ENCODE measurements at regions not wholly inside any gene's neighbourhood (a gene's known extent, or its start where the extent isn't known, plus 50 kb on each side); places are given as distances from the start of the nearest gene placed in this dataset.

GRCh38 chr1:200237066-200237465, 172.8 kb downstream of the ZNF281 start:
- H3K9me3 ChIP-seq (ENCODE audit: control insufficient read depth, low read depth, low read length): no peaks in the 10 kb centered on the region
- H3K4me3 ChIP-seq (ENCODE audit: low read length): no peak overlapping the region
- DNase-seq: no peak
- H3K4me1 ChIP-seq (ENCODE audit: control insufficient read depth, insufficient read depth, low read length): no peaks in the 10 kb centered on the region
- no peaks in the 10 kb centered on the region for H3K36me3 ChIP-seq (ENCODE audit: control insufficient read depth, insufficient read depth, low read length)
- H3K27me3 ChIP-seq (ENCODE audit: control insufficient read depth, insufficient read depth, low read length): no peaks in the 10 kb centered on the region
- no peak overlapping the region for H3K27ac ChIP-seq (ENCODE audit: low read length)
- 100% methylated on average over 5 of the region's 5 CpGs for WGBS (ENCODE audit: insufficient coverage, low lambda C conversion rate)

DNA sequence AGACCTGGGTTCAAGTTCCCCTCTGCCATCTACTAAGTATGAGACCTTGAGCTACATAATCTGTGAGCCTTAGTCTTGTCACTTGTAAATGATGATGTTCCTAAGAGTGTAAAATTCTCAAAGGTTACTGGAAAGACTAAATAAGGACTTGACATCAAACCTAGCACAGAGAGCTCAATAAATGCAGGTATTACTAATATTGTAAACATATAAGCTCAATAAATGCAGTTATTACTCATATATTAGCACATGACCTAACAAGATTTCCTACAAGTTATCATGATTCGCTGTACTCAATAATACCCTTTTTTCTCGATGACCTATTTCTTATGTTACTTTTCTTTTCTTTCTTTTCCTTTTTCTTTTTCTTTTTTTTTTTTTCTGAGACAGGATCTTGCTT, 174.9 kb downstream of the ZNF281 start:
- Histone ChIP-seq H3K4me3 (ENCODE audit: low read length) (no peak overlapping the region), H3K9me3 (ENCODE audit: control insufficient read depth, low read depth, low read length) (no peaks in the 10 kb centered on the region), H3K27me3 (ENCODE audit: control insufficient read depth, insufficient read depth, low read length) (no peaks in the 10 kb centered on the region), H3K27ac (ENCODE audit: low read length) (no peak overlapping the region), H3K36me3 (ENCODE audit: control insufficient read depth, insufficient read depth, low read length) (no peaks in the 10 kb centered on the region), H3K4me1 (ENCODE audit: control insufficient read depth, insufficient read depth, low read length) (peaks cover 3% of the 10 kb centered on the region)
- WGBS (ENCODE audit: insufficient coverage, low lambda C conversion rate): 94% methylated on average over 2 of the region's 2 CpGs
- no peak for DNase-seq

DNA sequence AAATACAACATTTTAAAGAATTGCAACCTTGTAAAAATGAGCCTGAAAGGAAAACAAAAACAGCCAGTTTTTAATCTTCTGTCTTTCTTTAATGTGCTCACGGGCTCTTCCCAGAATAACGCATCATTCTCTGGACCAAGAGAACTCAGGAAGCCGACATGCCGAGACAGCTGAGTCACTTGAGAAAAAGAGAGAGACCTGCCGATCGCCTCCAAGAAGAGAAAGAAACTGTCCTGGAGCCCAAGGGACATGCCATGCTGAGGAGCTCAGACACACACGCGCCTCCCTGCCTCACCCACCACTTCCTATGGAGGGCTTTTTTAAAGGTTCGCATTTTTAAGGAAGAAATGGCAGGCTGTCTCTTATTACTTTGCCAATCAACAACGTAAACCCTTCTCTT, 176.4 kb downstream of the ZNF281 start:
- WGBS (ENCODE audit: insufficient coverage, low lambda C conversion rate): 80% methylated on average over 1 of the region's 10 CpGs
- Histone ChIP-seq H3K4me3 (ENCODE audit: low read length) (no peak overlapping the region), H3K4me1 (ENCODE audit: control insufficient read depth, insufficient read depth, low read length) (peaks cover 3% of the 10 kb centered on the region), H3K27ac (ENCODE audit: low read length) (no peak overlapping the region), H3K9me3 (ENCODE audit: control insufficient read depth, low read depth, low read length) (no peaks in the 10 kb centered on the region), H3K27me3 (ENCODE audit: control insufficient read depth, insufficient read depth, low read length) (no peaks in the 10 kb centered on the region), H3K36me3 (ENCODE audit: control insufficient read depth, insufficient read depth, low read length) (no peaks in the 10 kb centered on the region)
- DNase-seq: no peak

DNA sequence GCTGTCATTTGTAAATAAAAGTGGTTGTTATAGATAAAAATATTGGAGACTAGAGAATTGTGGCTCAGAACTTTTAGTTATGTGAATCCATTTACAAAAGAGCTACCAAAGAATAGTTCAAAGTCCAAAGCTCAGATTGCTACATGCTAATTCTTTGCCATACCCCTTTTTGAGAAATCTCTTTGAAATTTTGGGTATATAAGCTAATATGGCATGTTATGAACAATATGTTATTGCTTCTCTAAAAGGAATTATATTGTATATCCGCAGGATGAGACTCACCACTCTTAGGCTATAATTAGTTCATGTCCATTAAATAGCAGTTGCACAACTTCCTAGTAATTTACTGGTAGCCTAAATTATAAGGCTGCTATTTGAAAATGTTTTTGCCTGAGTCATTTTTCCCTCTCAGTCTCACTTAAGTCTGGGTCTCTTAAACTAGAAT, 178.0 kb downstream of the ZNF281 start:
- peaks cover 3% of the 10 kb centered on the region for H3K4me1 ChIP-seq (ENCODE audit: control insufficient read depth, insufficient read depth, low read length)
- H3K27ac ChIP-seq (ENCODE audit: low read length): no peak overlapping the region
- DNase-seq: no peak
- H3K9me3 ChIP-seq (ENCODE audit: control insufficient read depth, low read depth, low read length): no peaks in the 10 kb centered on the region
- H3K36me3 ChIP-seq (ENCODE audit: control insufficient read depth, insufficient read depth, low read length): no peaks in the 10 kb centered on the region
- no peak overlapping the region for H3K4me3 ChIP-seq (ENCODE audit: low read length)
- WGBS (ENCODE audit: insufficient coverage, low lambda C conversion rate): 50% methylated on average over 1 of the region's 1 CpG
- no peaks in the 10 kb centered on the region for H3K27me3 ChIP-seq (ENCODE audit: control insufficient read depth, insufficient read depth, low read length)

DNA sequence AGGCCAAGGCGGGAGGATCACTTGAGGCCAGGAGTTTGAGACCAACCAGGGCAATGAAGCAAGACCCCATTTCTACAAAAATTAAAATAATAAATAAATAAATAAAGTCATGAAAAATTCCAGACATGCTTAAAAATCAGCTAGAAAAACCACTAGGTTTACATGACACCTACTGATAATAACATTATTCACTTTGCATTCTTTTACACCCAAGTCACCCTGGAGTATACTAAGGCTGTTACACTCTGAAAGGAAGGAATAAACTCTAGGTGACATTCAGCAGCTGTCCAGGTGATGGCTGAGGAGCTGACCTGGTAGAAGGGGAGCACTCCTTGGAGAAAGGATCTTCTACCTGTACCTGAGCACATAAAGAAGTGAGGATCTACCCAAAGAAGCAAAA, 179.2 kb downstream of the ZNF281 start:
- H3K36me3 ChIP-seq (ENCODE audit: control insufficient read depth, insufficient read depth, low read length): no peaks in the 10 kb centered on the region
- no peak overlapping the region for H3K4me3 ChIP-seq (ENCODE audit: low read length)
- no CpG with 5 or more reads among the region's 1 CpG for WGBS (ENCODE audit: insufficient coverage, low lambda C conversion rate)
- no peak for DNase-seq
- no peaks in the 10 kb centered on the region for H3K27me3 ChIP-seq (ENCODE audit: control insufficient read depth, insufficient read depth, low read length)
- peaks cover 3% of the 10 kb centered on the region for H3K4me1 ChIP-seq (ENCODE audit: control insufficient read depth, insufficient read depth, low read length)
- H3K27ac ChIP-seq (ENCODE audit: low read length): no peak overlapping the region
- H3K9me3 ChIP-seq (ENCODE audit: control insufficient read depth, low read depth, low read length): no peaks in the 10 kb centered on the region

DNA sequence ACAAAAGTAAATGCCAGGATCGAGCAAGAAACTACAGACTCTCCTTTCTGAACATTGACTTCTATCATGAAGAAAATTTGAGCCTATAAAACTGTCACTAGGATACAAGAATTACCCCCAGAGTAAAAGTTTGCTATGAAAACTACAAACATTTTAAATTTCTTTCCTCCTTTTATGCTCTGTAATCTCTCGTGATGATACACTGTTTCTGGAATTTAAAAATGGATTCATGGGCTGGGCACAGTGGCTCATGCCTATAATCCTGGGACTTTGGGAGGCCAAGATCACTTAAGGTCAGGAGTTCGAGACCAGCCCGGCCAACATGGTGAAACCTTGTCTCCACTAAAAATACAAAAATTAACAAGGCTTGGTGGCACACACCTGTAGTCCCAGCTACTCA, 181.3 kb downstream of the ZNF281 start:
- H3K9me3 ChIP-seq (ENCODE audit: control insufficient read depth, low read depth, low read length): no peaks in the 10 kb centered on the region
- no peak overlapping the region for H3K4me3 ChIP-seq (ENCODE audit: low read length)
- no peaks in the 10 kb centered on the region for H3K27me3 ChIP-seq (ENCODE audit: control insufficient read depth, insufficient read depth, low read length)
- no peak for DNase-seq
- H3K4me1 ChIP-seq (ENCODE audit: control insufficient read depth, insufficient read depth, low read length): peaks cover 3% of the 10 kb centered on the region
- no CpG with 5 or more reads among the region's 4 CpGs for WGBS (ENCODE audit: insufficient coverage, low lambda C conversion rate)
- no peak overlapping the region for H3K27ac ChIP-seq (ENCODE audit: low read length)
- no peaks in the 10 kb centered on the region for H3K36me3 ChIP-seq (ENCODE audit: control insufficient read depth, insufficient read depth, low read length)

DNA sequence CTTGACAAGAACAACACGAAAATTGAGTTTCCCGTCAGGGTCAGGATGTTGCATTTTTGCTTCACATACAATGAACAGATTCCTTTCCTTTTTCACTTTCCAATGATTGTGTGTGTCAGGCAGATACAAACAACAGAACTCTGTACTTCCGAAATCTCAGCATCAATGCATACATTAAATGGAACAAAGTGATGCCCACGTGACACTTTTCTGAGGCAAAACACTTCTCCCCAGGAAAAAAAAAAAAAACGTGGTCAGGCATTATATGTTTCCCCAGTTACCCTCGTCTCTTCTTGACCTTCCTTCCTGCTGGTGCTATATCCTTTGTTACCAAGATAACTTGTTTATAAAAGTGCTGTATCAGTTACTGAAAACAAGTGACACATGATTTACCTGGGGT, 181.8 kb downstream of the ZNF281 start:
- 100% methylated on average over 2 of the region's 6 CpGs for WGBS (ENCODE audit: insufficient coverage, low lambda C conversion rate)
- no peak for DNase-seq
- peaks cover 3% of the 10 kb centered on the region for H3K4me1 ChIP-seq (ENCODE audit: control insufficient read depth, insufficient read depth, low read length)

More for the DNA sequence above, 181.8 kb downstream of the ZNF281 start:
- no peak overlapping the region for H3K27ac ChIP-seq (ENCODE audit: low read length)
- H3K9me3 ChIP-seq (ENCODE audit: control insufficient read depth, low read depth, low read length): no peaks in the 10 kb centered on the region
- H3K36me3 ChIP-seq (ENCODE audit: control insufficient read depth, insufficient read depth, low read length): no peaks in the 10 kb centered on the region
- H3K4me3 ChIP-seq (ENCODE audit: low read length): no peak overlapping the region
- H3K27me3 ChIP-seq (ENCODE audit: control insufficient read depth, insufficient read depth, low read length): no peaks in the 10 kb centered on the region
